ENCODE measurements at regions not wholly inside any gene's neighbourhood (a gene's known extent, or its start where the extent isn't known, plus 50 kb on each side); places are given as distances from the start of the nearest gene placed in this dataset.

GRCh38 chr12:11949738-11950411 lies 120.9 kb upstream of the BCL2L14 start:
- TF ChIP-seq CSDC2 (CRISPR knock-in tag; IDR thresholded peaks at IDR 0.05), result no peak
- no peak for TF ChIP-seq BACH2 (CRISPR knock-in tag; IDR thresholded peaks at IDR 0.05; ENCODE audit: borderline replicate concordance)
- TF ChIP-seq ZNF8 (CRISPR knock-in tag; IDR thresholded peaks at IDR 0.05), result no peak

Measured in SK-N-SH treated with all-trans-retinoic acid at 6 μM for 48 hours (cell line).